ENCODE measurements at regions not wholly inside any gene's neighbourhood (a gene's known extent, or its start where the extent isn't known, plus 50 kb on each side); places are given as distances from the start of the nearest gene placed in this dataset.

DNA sequence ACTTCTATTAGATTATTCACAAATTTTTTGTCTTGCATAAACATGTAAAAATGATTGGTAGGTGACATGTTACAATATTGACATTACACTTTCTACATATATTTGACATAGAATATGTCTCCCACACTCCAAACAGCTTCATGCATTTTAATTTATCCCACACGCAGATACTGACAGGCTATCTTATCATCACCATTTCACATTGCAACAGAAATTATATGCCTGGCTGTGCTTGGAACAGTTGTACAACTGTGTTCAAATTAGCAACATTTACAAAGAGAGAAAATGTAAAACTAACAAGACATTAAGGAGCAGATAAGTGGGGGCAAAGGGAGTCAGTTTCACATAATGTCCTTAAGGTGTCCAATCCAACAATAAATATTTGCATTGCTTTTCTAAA is 1208.5 kb downstream of the NSUN3 start:
- Histone ChIP-seq H3K36me3 (ENCODE audit: insufficient read depth, low read length) (no peaks in the 10 kb centered on the region), H3K9ac (ENCODE audit: low read depth, low read length) (no peak overlapping the region), H3K4me2 (ENCODE audit: insufficient read depth, low read length) (no peak overlapping the region), H3K27ac (ENCODE audit: low read length) (no peak overlapping the region), H4K20me1 (ENCODE audit: insufficient read depth, low read length) (no peaks in the 10 kb centered on the region), H3K27me3 (ENCODE audit: insufficient read depth, low read length, poor library complexity) (no peaks in the 10 kb centered on the region), H3K4me3 (ENCODE audit: low read depth in 1 of 2, low read length in 2 of 2) (no peak overlapping the region), H3K9me3 (ENCODE audit: insufficient read depth, low read length, severe bottlenecking) (no peaks in the 10 kb centered on the region), H2AFZ (ENCODE audit: low read depth, low read length) (no peak overlapping the region), H3K4me1 (ENCODE audit: insufficient read depth, low read length) (no peaks in the 10 kb centered on the region), H3K79me2 (ENCODE audit: insufficient read depth, low read length) (no peaks in the 10 kb centered on the region)
- TF ChIP-seq, protein P1, sequence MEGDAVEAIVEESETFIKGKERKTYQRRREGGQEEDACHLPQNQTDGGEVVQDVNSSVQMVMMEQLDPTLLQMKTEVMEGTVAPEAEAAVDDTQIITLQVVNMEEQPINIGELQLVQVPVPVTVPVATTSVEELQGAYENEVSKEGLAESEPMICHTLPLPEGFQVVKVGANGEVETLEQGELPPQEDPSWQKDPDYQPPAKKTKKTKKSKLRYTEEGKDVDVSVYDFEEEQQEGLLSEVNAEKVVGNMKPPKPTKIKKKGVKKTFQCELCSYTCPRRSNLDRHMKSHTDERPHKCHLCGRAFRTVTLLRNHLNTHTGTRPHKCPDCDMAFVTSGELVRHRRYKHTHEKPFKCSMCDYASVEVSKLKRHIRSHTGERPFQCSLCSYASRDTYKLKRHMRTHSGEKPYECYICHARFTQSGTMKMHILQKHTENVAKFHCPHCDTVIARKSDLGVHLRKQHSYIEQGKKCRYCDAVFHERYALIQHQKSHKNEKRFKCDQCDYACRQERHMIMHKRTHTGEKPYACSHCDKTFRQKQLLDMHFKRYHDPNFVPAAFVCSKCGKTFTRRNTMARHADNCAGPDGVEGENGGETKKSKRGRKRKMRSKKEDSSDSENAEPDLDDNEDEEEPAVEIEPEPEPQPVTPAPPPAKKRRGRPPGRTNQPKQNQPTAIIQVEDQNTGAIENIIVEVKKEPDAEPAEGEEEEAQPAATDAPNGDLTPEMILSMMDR (IDR thresholded peaks at IDR 0.05; ENCODE audit: borderline replicate concordance, extremely low read depth, low read length, poor library complexity, severe bottlenecking), result no peak
- TF ChIP-seq EZH2 (IDR thresholded peaks at IDR 0.05; ENCODE audit: borderline replicate concordance, low read depth, low read length, severe bottlenecking), result no peak
- no peak for ATAC-seq (ENCODE audit: insufficient read depth, low read depth)
- DNase-seq, result no peak

DNA sequence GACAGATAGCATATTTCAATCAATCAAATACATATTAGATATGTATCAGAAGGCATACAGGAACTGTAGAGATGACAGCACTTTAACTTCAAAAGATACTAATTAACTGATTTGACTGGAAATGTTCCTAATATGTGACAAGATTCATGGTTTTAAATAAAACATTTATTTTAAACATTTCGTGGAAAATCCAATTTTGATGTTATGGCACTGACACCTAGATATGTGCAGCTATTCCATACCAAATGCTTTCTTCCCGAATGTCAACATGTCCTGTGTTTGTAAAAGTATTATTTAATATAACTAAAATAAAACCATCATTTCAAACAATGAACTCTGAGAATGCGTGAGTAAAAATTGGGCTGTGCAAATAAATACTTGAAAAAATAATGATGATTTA is 1209.3 kb downstream of the NSUN3 start:
- H3K9ac ChIP-seq (ENCODE audit: low read depth, low read length), result no peak overlapping the region
- ATAC-seq (ENCODE audit: insufficient read depth, low read depth) (no peak), DNase-seq (no peak)
- no peak overlapping the region for H3K4me2 ChIP-seq (ENCODE audit: insufficient read depth, low read length)
- H3K27ac ChIP-seq (ENCODE audit: low read length), result no peak overlapping the region
- H2AFZ ChIP-seq (ENCODE audit: low read depth, low read length), result no peak overlapping the region
- no peaks in the 10 kb centered on the region for H3K79me2 ChIP-seq (ENCODE audit: insufficient read depth, low read length)
- H3K4me1 ChIP-seq (ENCODE audit: insufficient read depth, low read length), result no peaks in the 10 kb centered on the region
- no peaks in the 10 kb centered on the region for H4K20me1 ChIP-seq (ENCODE audit: insufficient read depth, low read length)
- no peaks in the 10 kb centered on the region for H3K36me3 ChIP-seq (ENCODE audit: insufficient read depth, low read length)
- no peak overlapping the region for H3K4me3 ChIP-seq (ENCODE audit: low read depth in 1 of 2, low read length in 2 of 2)
- no peaks in the 10 kb centered on the region for H3K9me3 ChIP-seq (ENCODE audit: insufficient read depth, low read length, severe bottlenecking)
- TF ChIP-seq, protein P1 (IDR thresholded peaks at IDR 0.05; ENCODE audit: borderline replicate concordance, extremely low read depth, low read length, poor library complexity, severe bottlenecking), result no peak
- TF ChIP-seq EZH2 (IDR thresholded peaks at IDR 0.05; ENCODE audit: borderline replicate concordance, low read depth, low read length, severe bottlenecking), result no peak
- no peaks in the 10 kb centered on the region for H3K27me3 ChIP-seq (ENCODE audit: insufficient read depth, low read length, poor library complexity)

DNA sequence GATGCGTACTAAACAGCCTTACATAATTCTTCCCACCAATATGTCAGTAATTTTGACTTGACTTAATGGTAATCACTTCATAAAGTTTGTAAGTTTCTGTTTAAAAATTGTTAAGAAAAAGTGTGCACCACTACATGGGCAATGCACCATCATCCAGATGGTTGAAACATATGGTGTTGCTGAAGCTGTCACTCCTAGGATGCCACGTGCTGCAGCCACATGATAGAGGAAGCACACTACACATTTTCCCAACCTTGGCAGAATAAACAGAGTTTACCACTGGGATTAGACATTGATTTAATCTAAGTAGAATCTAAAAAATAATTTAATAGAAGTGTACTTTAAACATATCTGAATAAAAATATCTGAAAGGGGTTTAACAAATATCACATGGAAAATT is 1209.9 kb downstream of the NSUN3 start:
- ATAC-seq (ENCODE audit: insufficient read depth, low read depth), result no peak
- no peaks in the 10 kb centered on the region for H3K36me3 ChIP-seq (ENCODE audit: insufficient read depth, low read length)
- H3K27ac ChIP-seq (ENCODE audit: low read length), result no peak overlapping the region
- no peak overlapping the region for H3K4me3 ChIP-seq (ENCODE audit: low read depth in 1 of 2, low read length in 2 of 2)
- H3K79me2 ChIP-seq (ENCODE audit: insufficient read depth, low read length), result no peaks in the 10 kb centered on the region
- H3K27me3 ChIP-seq (ENCODE audit: insufficient read depth, low read length, poor library complexity), result no peaks in the 10 kb centered on the region
- no peak overlapping the region for H2AFZ ChIP-seq (ENCODE audit: low read depth, low read length)
- no peaks in the 10 kb centered on the region for H3K9me3 ChIP-seq (ENCODE audit: insufficient read depth, low read length, severe bottlenecking)
- H4K20me1 ChIP-seq (ENCODE audit: insufficient read depth, low read length), result no peaks in the 10 kb centered on the region
- no peaks in the 10 kb centered on the region for H3K4me1 ChIP-seq (ENCODE audit: insufficient read depth, low read length)
- H3K4me2 ChIP-seq (ENCODE audit: insufficient read depth, low read length), result no peak overlapping the region
- H3K9ac ChIP-seq (ENCODE audit: low read depth, low read length), result no peak overlapping the region
- no peak for DNase-seq
- TF ChIP-seq, protein P1 (IDR thresholded peaks at IDR 0.05; ENCODE audit: borderline replicate concordance, extremely low read depth, low read length, poor library complexity, severe bottlenecking), result no peak

DNA sequence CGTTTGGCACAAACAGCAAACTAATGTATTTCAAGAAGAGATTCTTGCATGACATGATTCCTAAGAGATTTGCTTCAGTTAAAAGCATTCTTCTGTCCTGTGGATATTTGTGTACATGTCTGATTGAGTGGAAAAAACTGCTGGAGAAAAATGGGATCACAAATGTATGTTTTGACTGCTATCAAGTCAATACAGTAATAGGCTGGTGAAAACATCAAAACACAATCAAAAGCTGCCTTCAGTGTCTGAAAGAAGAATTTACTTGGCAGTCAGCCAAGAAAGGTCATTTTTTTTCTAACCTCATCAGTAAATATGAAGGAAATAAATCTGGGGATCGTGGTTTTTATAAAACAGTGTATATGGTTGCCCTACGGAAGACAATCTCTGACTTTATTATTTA is 1214.8 kb downstream of the NSUN3 start:
- ATAC-seq (ENCODE audit: insufficient read depth, low read depth) (no peak), DNase-seq (no peak)
- Histone ChIP-seq H3K9ac (ENCODE audit: low read depth, low read length) (no peak overlapping the region), H3K4me2 (ENCODE audit: insufficient read depth, low read length) (no peak overlapping the region), H3K79me2 (ENCODE audit: insufficient read depth, low read length) (no peaks in the 10 kb centered on the region), H3K36me3 (ENCODE audit: insufficient read depth, low read length) (no peaks in the 10 kb centered on the region), H3K9me3 (ENCODE audit: insufficient read depth, low read length, severe bottlenecking) (no peaks in the 10 kb centered on the region), H3K4me3 (ENCODE audit: low read depth in 1 of 2, low read length in 2 of 2) (no peak overlapping the region), H3K4me1 (ENCODE audit: insufficient read depth, low read length) (no peaks in the 10 kb centered on the region), H4K20me1 (ENCODE audit: insufficient read depth, low read length) (no peaks in the 10 kb centered on the region), H3K27me3 (ENCODE audit: insufficient read depth, low read length, poor library complexity) (no peaks in the 10 kb centered on the region), H2AFZ (ENCODE audit: low read depth, low read length) (no peak overlapping the region), H3K27ac (ENCODE audit: low read length) (no peak overlapping the region)
- no peak for TF ChIP-seq EZH2 (IDR thresholded peaks at IDR 0.05; ENCODE audit: borderline replicate concordance, low read depth, low read length, severe bottlenecking)
- TF ChIP-seq, protein P1 (IDR thresholded peaks at IDR 0.05; ENCODE audit: borderline replicate concordance, extremely low read depth, low read length, poor library complexity, severe bottlenecking), result no peak

Measured in DND-41 (cell line).